ENCODE measurements at regions not wholly inside any gene's neighbourhood (a gene's known extent, or its start where the extent isn't known, plus 50 kb on each side); places are given as distances from the start of the nearest gene placed in this dataset.

DNA sequence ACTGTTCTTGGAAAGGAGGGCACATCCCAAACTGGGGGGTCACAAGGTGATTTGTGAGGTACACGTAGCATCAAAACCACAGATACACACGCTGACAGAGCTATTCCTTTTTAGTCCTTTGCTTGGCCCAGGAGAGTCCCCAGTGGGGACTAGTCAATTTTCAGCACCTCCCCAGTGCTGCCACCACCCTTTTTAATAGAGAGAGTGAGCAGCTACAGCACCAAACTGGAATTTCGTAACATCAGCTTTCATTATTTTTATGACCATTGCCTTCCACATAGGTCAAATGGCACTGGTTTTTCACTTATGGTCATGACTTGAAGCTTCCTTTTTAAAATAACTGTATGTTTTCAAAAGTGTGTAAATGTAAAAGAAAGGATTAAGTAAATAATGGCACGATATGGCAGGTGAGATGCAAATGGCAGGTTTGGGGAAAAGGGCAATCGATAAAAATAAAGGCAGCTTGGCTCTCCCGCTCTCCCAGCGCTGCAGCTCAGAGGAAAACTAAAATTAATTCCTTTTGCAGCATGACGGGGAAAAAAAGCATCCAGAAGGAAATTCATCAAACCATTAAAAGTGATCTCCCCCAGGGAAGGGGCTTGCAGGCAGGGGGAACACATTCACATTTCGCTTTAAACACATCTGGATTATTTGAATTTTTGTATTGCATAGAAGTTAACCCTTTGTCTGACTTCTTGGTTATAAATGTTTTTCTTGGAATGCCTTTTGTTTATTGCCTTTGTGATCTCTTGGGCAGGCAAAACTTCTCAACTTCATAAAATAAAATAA lies 95.2 kb downstream of the ANKRD60 start:
- 37% methylated on average over 9 of the region's 9 CpGs for WGBS (ENCODE audit: insufficient coverage, insufficient replicate concordance, low lambda C conversion rate, missing lambda C conversion rate)
- CTCF ChIA-PET, result interaction anchor here (0.8 to 0.9 kb wide), 2 partner anchors 13 to 19 kb away, joined by 3 read pairs; no protein-coding TSS in a partner anchor
- Histone ChIP-seq H3K4me1 (ENCODE audit: control insufficient read depth, insufficient read depth, low read length) (no peaks in the 10 kb centered on the region), H3K4me2 (ENCODE audit: control insufficient read depth, insufficient read depth) (no peak overlapping the region), H2AFZ (ENCODE audit: control insufficient read depth, low read depth, low read length) (no peak overlapping the region), H3K9ac (ENCODE audit: control insufficient read depth, insufficient read depth, low read length) (no peak overlapping the region), H3K4me3 (no peak overlapping the region), H3K27ac (ENCODE audit: control insufficient read depth, insufficient read depth) (no peak overlapping the region), H3K79me2 (ENCODE audit: control insufficient read depth, insufficient read depth, low read length) (no peaks in the 10 kb centered on the region), H3K36me3 (ENCODE audit: control insufficient read depth in 2 of 2, insufficient read depth in 2 of 2, low read length in 1 of 2) (no peaks in the 10 kb centered on the region), H4K20me1 (ENCODE audit: control insufficient read depth, insufficient read depth) (no peaks in the 10 kb centered on the region), H3K9me3 (replicated peaks; ENCODE audit: control insufficient read depth, insufficient read depth, low read length) (no peaks in the 10 kb centered on the region), H3K27me3 (replicated peaks in 1 of 2; ENCODE audit: control insufficient read depth in 2 of 2, insufficient read depth in 2 of 2, low read length in 1 of 2) (peaks cover 4 to 10% of the 10 kb centered on the region in 2 experiments)
- DNase-seq (ENCODE audit: low read depth, low spot score) (no peak), FAIRE-seq (no peak), ATAC-seq (no peak)
- in situ Hi-C loops (cut with MboI), result no loop called here
- no peak for TF ChIP-seq ZNF592 (IDR thresholded peaks at IDR 0.05)
- no peak for TF ChIP-seq CHD4 (IDR thresholded peaks at IDR 0.05)
- no peak for TF ChIP-seq CBX3 (IDR thresholded peaks at IDR 0.05; ENCODE audit: borderline replicate concordance, low read depth)
- no peak for TF ChIP-seq FOXK2 (IDR thresholded peaks at IDR 0.05)
- no peak for TF ChIP-seq ZNF274 (IDR thresholded peaks at IDR 0.05; ENCODE audit: insufficient read depth, insufficient read length)
- TF ChIP-seq TCF7 (IDR thresholded peaks at IDR 0.05; ENCODE audit: borderline replicate concordance), result no peak
- no peak for TF ChIP-seq SMARCA5 (IDR thresholded peaks at IDR 0.05)
- no peak for TF ChIP-seq IRF5 (IDR thresholded peaks at IDR 0.05; ENCODE audit: borderline replicate concordance)
- no peak for TF ChIP-seq TAF1 (IDR thresholded peaks at IDR 0.05; ENCODE audit: borderline replicate concordance, low read depth, low read length)
- TF ChIP-seq ZBTB11 (CRISPR knock-in tag; IDR thresholded peaks at IDR 0.05), result no peak
- no peak for TF ChIP-seq ZNF384 (IDR thresholded peaks at IDR 0.05; ENCODE audit: borderline replicate concordance, low read depth, low read length)
- no peak for TF ChIP-seq TARDBP (IDR thresholded peaks at IDR 0.05; ENCODE audit: borderline replicate concordance)
- no peak for TF ChIP-seq ZNF217 (IDR thresholded peaks at IDR 0.05)
- TF ChIP-seq PAX5 (IDR thresholded peaks at IDR 0.05; ENCODE audit: borderline replicate concordance, low read depth, low read length), result no peak
- TF ChIP-seq SUZ12 (IDR thresholded peaks at IDR 0.05; ENCODE audit: unreplicated experiment), result no peak
- BruUV-seq (replicated peaks), result no TSS peak
- SMC1A ChIA-PET (ENCODE audit: uncharacterized antibody, unreplicated experiment), result interaction anchor here (0.7 kb wide), 1 partner anchor 14 kb away, joined by 3 read pairs; no protein-coding TSS in a partner anchor
- intact Hi-C loops (cut with micrococcal nuclease; ENCODE audit: unreplicated experiment), result no loop called here
- RAD21 ChIA-PET (ENCODE audit: unreplicated experiment), result no interaction called here
- POLR2A ChIA-PET, result no interaction called here

Measured in GM12878 (cell line).